ENCODE measurements at regions not wholly inside any gene's neighbourhood (a gene's known extent, or its start where the extent isn't known, plus 50 kb on each side); places are given as distances from the start of the nearest gene placed in this dataset.

- TF ChIP-seq CTCF (optimal IDR thresholded peaks at IDR 0.05 in 1 of 3, IDR thresholded peaks at IDR 0.05 in 1 of 3, conservative IDR thresholded peaks at IDR 0.05 in 1 of 3; ENCODE audit: extremely low read depth in 1 of 3, insufficient read depth in 2 of 3, low read length in 3 of 3), result no peak
- no peak for TF ChIP-seq EZH2 (IDR thresholded peaks at IDR 0.05; ENCODE audit: low read length)
Observed at GRCh38 chr2:53216805-53217204, 550.8 kb upstream of the CHAC2 start.
